ENCODE measurements at regions not wholly inside any gene's neighbourhood (a gene's known extent, or its start where the extent isn't known, plus 50 kb on each side); places are given as distances from the start of the nearest gene placed in this dataset.
"Not testable (repeated sequence)": the region's sequence is repeated elsewhere in the genome, so short reads cannot be mapped to it uniquely, and the experiment has no call there.

- not testable (repeated sequence) for H3K9me3 ChIP-seq (ENCODE audit: control insufficient read depth, insufficient read depth, low read length); H3K9ac ChIP-seq (ENCODE audit: low read depth, low read length); H3K4me1 ChIP-seq (ENCODE audit: insufficient read depth, low read length); H3K36me3 ChIP-seq (ENCODE audit: insufficient read depth, low read length)
Observed at GRCh38 chr5:174880412-174881200, 156.2 kb downstream of the MSX2 start.

- no peak overlapping the region for H3K9ac ChIP-seq (ENCODE audit: low read depth, low read length)
- H3K4me1 ChIP-seq (ENCODE audit: insufficient read depth, low read length), result no peaks in the 10 kb centered on the region
- no peaks in the 10 kb centered on the region for H3K36me3 ChIP-seq (ENCODE audit: insufficient read depth, low read length)
- peaks cover 7% of the 10 kb centered on the region; the same call in 1 of the 2 replicates for H3K9me3 ChIP-seq (ENCODE audit: control insufficient read depth, insufficient read depth, low read length)
Observed at GRCh38 chr5:174877987-174878386, 153.6 kb downstream of the MSX2 start.

- Histone ChIP-seq H3K4me1 (ENCODE audit: insufficient read depth, low read length) (no peaks in the 10 kb centered on the region), H3K9ac (ENCODE audit: low read depth, low read length) (no peak overlapping the region), H3K9me3 (ENCODE audit: control insufficient read depth, insufficient read depth, low read length) (no peaks in the 10 kb centered on the region), H3K36me3 (ENCODE audit: insufficient read depth, low read length) (no peaks in the 10 kb centered on the region)
Observed at GRCh38 chr5:174872271-174872670, 147.9 kb downstream of the MSX2 start.

GRCh38 chr5:174852143-174852542 is 127.8 kb downstream of the MSX2 start:
- Histone ChIP-seq H3K36me3 (ENCODE audit: insufficient read depth, low read length) (no peaks in the 10 kb centered on the region), H3K4me1 (ENCODE audit: insufficient read depth, low read length) (no peaks in the 10 kb centered on the region), H3K9me3 (ENCODE audit: control insufficient read depth, insufficient read depth, low read length) (no peaks in the 10 kb centered on the region), H3K9ac (ENCODE audit: low read depth, low read length) (no peak overlapping the region)

- Histone ChIP-seq H3K4me1 (ENCODE audit: insufficient read depth, low read length) (no peaks in the 10 kb centered on the region), H3K9ac (ENCODE audit: low read depth, low read length) (no peak overlapping the region), H3K36me3 (ENCODE audit: insufficient read depth, low read length) (no peaks in the 10 kb centered on the region), H3K9me3 (ENCODE audit: control insufficient read depth, insufficient read depth, low read length) (no peaks in the 10 kb centered on the region)
Observed at GRCh38 chr5:174850565-174851169, 126.3 kb downstream of the MSX2 start.

- Histone ChIP-seq H3K36me3 (ENCODE audit: insufficient read depth, low read length) (no peaks in the 10 kb centered on the region), H3K9me3 (ENCODE audit: control insufficient read depth, insufficient read depth, low read length) (no peaks in the 10 kb centered on the region), H3K9ac (ENCODE audit: low read depth, low read length) (no peak overlapping the region), H3K4me1 (ENCODE audit: insufficient read depth, low read length) (no peaks in the 10 kb centered on the region)
Observed at GRCh38 chr5:174849426-174849825, 125.0 kb downstream of the MSX2 start.

GRCh38 chr5:174844971-174845370 is 120.6 kb downstream of the MSX2 start:
- Histone ChIP-seq H3K36me3 (ENCODE audit: insufficient read depth, low read length) (no peaks in the 10 kb centered on the region), H3K9me3 (ENCODE audit: control insufficient read depth, insufficient read depth, low read length) (no peaks in the 10 kb centered on the region), H3K9ac (ENCODE audit: low read depth, low read length) (no peak overlapping the region), H3K4me1 (ENCODE audit: insufficient read depth, low read length) (peaks cover 6% of the 10 kb centered on the region; the same call in 1 of the 2 replicates)

GRCh38 chr5:174843263-174844250 is 119.2 kb downstream of the MSX2 start:
- Histone ChIP-seq H3K9ac (ENCODE audit: low read depth, low read length) (no peak overlapping the region), H3K9me3 (ENCODE audit: control insufficient read depth, insufficient read depth, low read length) (no peaks in the 10 kb centered on the region), H3K4me1 (ENCODE audit: insufficient read depth, low read length) (peaks cover 6% of the 10 kb centered on the region; the same call in 1 of the 2 replicates), H3K36me3 (ENCODE audit: insufficient read depth, low read length) (no peaks in the 10 kb centered on the region)

GRCh38 chr5:174840435-174840834 is 116.1 kb downstream of the MSX2 start:
- H3K36me3 ChIP-seq (ENCODE audit: insufficient read depth, low read length), result no peaks in the 10 kb centered on the region
- H3K4me1 ChIP-seq (ENCODE audit: insufficient read depth, low read length), result peaks cover 6% of the 10 kb centered on the region; the same call in 1 of the 2 replicates
- H3K9ac ChIP-seq (ENCODE audit: low read depth, low read length), result no peak overlapping the region
- H3K9me3 ChIP-seq (ENCODE audit: control insufficient read depth, insufficient read depth, low read length), result no peaks in the 10 kb centered on the region

GRCh38 chr5:174839196-174839595 is 114.8 kb downstream of the MSX2 start:
- Histone ChIP-seq H3K4me1 (ENCODE audit: insufficient read depth, low read length) (peaks cover 6% of the 10 kb centered on the region; the same call in 1 of the 2 replicates), H3K9ac (ENCODE audit: low read depth, low read length) (no peak overlapping the region), H3K36me3 (ENCODE audit: insufficient read depth, low read length) (no peaks in the 10 kb centered on the region), H3K9me3 (ENCODE audit: control insufficient read depth, insufficient read depth, low read length) (no peaks in the 10 kb centered on the region)

GRCh38 chr5:174837919-174838902 is 113.8 kb downstream of the MSX2 start:
- peaks cover 4% of the 10 kb centered on the region; the same call in 1 of the 2 replicates for H3K4me1 ChIP-seq (ENCODE audit: insufficient read depth, low read length)
- no peaks in the 10 kb centered on the region for H3K36me3 ChIP-seq (ENCODE audit: insufficient read depth, low read length)
- no peaks in the 10 kb centered on the region for H3K9me3 ChIP-seq (ENCODE audit: control insufficient read depth, insufficient read depth, low read length)
- no peak overlapping the region for H3K9ac ChIP-seq (ENCODE audit: low read depth, low read length)

- Histone ChIP-seq H3K4me1 (ENCODE audit: insufficient read depth, low read length) (no peaks in the 10 kb centered on the region), H3K9me3 (ENCODE audit: control insufficient read depth, insufficient read depth, low read length) (no peaks in the 10 kb centered on the region), H3K36me3 (ENCODE audit: insufficient read depth, low read length) (no peaks in the 10 kb centered on the region), H3K9ac (ENCODE audit: low read depth, low read length) (no peak overlapping the region)
Observed at GRCh38 chr5:174834081-174834480, 109.7 kb downstream of the MSX2 start.

GRCh38 chr5:174832811-174833210 is 108.4 kb downstream of the MSX2 start:
- no peak overlapping the region for H3K9ac ChIP-seq (ENCODE audit: low read depth, low read length)
- no peaks in the 10 kb centered on the region for H3K36me3 ChIP-seq (ENCODE audit: insufficient read depth, low read length)
- no peaks in the 10 kb centered on the region for H3K4me1 ChIP-seq (ENCODE audit: insufficient read depth, low read length)
- no peaks in the 10 kb centered on the region for H3K9me3 ChIP-seq (ENCODE audit: control insufficient read depth, insufficient read depth, low read length)

All from ES-I3 (cell line).